HepG2 (cell line): ENCODE measurements at regions not wholly inside any gene's neighbourhood (a gene's known extent, or its start where the extent isn't known, plus 50 kb on each side); places are given as distances from the start of the nearest gene placed in this dataset.

Experiments
- ATAC-seq: fragments of 200-7000 bp; cut with Tn5 transposase; 3 replicates; pipeline ENCODE4 v1.9.1; 2020; ENCODE audit warnings: mild to moderate bottlenecking, moderate library complexity
- BruUV-seq: library from RNA; stranded (reverse); fragments of 400-500 nt; replicated peaks from 2 replicates; lab custom pipeline; 2021; lab: Mats Ljungman, UMichigan
- CTCF ChIA-PET: fragments of 300-600 bp; formaldehyde crosslinking; extraction: SDS; loops from one replicate; lab custom pipeline; 2021; ENCODE audit warnings: low total read pairs, inconsistent platforms, low intra/inter-chr PET ratio; lab: Yijun Ruan, JAX
- POLR2A ChIA-PET: fragments of 350-600 bp; sonication (Branson Sonifier 250); formaldehyde crosslinking; loops from one replicate; lab custom pipeline; 2020; ENCODE audit warnings: antibody characterized with exemption, inconsistent platforms; lab: Yijun Ruan, JAX
- DNase-seq: peaks from one replicate; pipeline ENCODE4 v3.0.0-alpha.2; 2015; ENCODE audit warnings: low spot score
- FAIRE-seq: peaks from 3 replicates; lab custom pipeline; 2011; peaks lifted over from hg19 to GRCh38; lab: Jason Lieb, UNC
- H2AFZ ChIP-seq: one replicate; pipeline ENCODE4 v1.6.1; 2011; ENCODE audit warnings: low read length, inconsistent platforms
- H3K27ac ChIP-seq: fragments of 300-600 bp; 3 replicates; pipeline ENCODE4 v1.8.0; 2011; ENCODE audit warnings: mixed run types, mild to moderate bottlenecking, mixed read lengths, low read length, inconsistent platforms; ENCODE audit not compliant: insufficient read depth; ENCODE audit errors: extremely low read length
- H3K27me3 ChIP-seq, 2 experiments: fragments of 200-600 bp in 1 of 2; 2 replicates in 1 of 2; 3 replicates in 1 of 2; pipeline versions ENCODE4 v1.6.0 to v1.8.0; 2011; ENCODE audit warnings: low read length in 2 of 2, mild to moderate bottlenecking in 2 of 2, moderate library complexity in 2 of 2, inconsistent platforms in 1 of 2; ENCODE audit not compliant: insufficient read depth in 2 of 2, control insufficient read depth in 1 of 2
- H3K36me3 ChIP-seq, 2 experiments: fragments of 200-600 bp in 1 of 2; replicated peaks in 1 of 2; 2 replicates in 1 of 2; 3 replicates in 1 of 2; pipeline versions ENCODE4 v1.5.1 to v1.8.0; 2011; ENCODE audit warnings: low read length in 2 of 2, inconsistent platforms in 1 of 2; ENCODE audit not compliant: insufficient read depth in 2 of 2, control insufficient read depth in 1 of 2
- H3K4me1 ChIP-seq: 2 replicates; pipeline ENCODE4 v1.5.1; 2012; ENCODE audit warnings: low read length, inconsistent platforms; ENCODE audit not compliant: insufficient read depth
- H3K4me2 ChIP-seq: 2 replicates; pipeline ENCODE4 v1.6.0; 2011; ENCODE audit warnings: low read depth, low read length, inconsistent platforms
- H3K4me3 ChIP-seq, 3 experiments: fragments of 200-600 bp in 1 of 3; sonication (generic), shearing (Covaris generic) in 1 of 3; replicated peaks in 1 of 3; 2 replicates each; pipeline ENCODE4 v1.5.1; 2011 to 2016; ENCODE audit warnings: low read length in 3 of 3, inconsistent platforms in 2 of 3, low read depth in 2 of 3, mild to moderate bottlenecking in 2 of 3, control low read depth in 1 of 3, mixed read lengths in 1 of 3; ENCODE audit not compliant: insufficient read depth in 1 of 3
- H3K79me2 ChIP-seq: one replicate; pipeline ENCODE4 v1.6.1; 2011; ENCODE audit warnings: low read length, inconsistent platforms; ENCODE audit not compliant: insufficient read depth
- H3K9ac ChIP-seq: 2 replicates; pipeline ENCODE4 v1.6.0; 2011; ENCODE audit warnings: mild to moderate bottlenecking, low read depth, low read length, inconsistent platforms; ENCODE audit not compliant: insufficient read depth
- H3K9me3 ChIP-seq: 2 replicates; pipeline ENCODE4 v1.5.1; 2012; ENCODE audit warnings: mild to moderate bottlenecking, low read length
- H4K20me1 ChIP-seq: 2 replicates; pipeline ENCODE4 v1.6.0; 2011; ENCODE audit warnings: inconsistent platforms, mild to moderate bottlenecking, low read length, moderate library complexity; ENCODE audit not compliant: insufficient read depth
- KLF11 ChIP-seq: IDR thresholded peaks from 2 replicates; pipeline ENCODE4 v1.6.1; 2016; ENCODE audit warnings: missing compliant biosample characterization
- RAD21 ChIP-seq: fragments of 450-650 bp; formaldehyde crosslinking; IDR thresholded peaks from 2 replicates; pipeline ENCODE4 v1.5.0; 2020; ENCODE audit warnings: mild to moderate bottlenecking
- SCMH1 ChIP-seq: sonication (generic); formaldehyde crosslinking; IDR thresholded peaks from 2 replicates; pipeline ENCODE4 v1.9.0; 2021; ENCODE audit warnings: missing genetic modification reagents, mild to moderate bottlenecking, borderline replicate concordance
- ZNF318 ChIP-seq: sonication (generic); formaldehyde crosslinking; IDR thresholded peaks from 2 replicates; pipeline ENCODE4 v1.4.0; 2020; ENCODE audit warnings: mild to moderate bottlenecking, missing genetic modification reagents
- ZNF558 ChIP-seq: sonication (generic); formaldehyde crosslinking; IDR thresholded peaks from 2 replicates; pipeline ENCODE4 v1.9.0; 2022; ENCODE audit warnings: mild to moderate bottlenecking, missing genetic modification reagents, borderline replicate concordance
- ZNF577 ChIP-seq: sonication (generic); formaldehyde crosslinking; IDR thresholded peaks from 2 replicates; pipeline ENCODE4 v1.4.0; 2020; ENCODE audit warnings: mild to moderate bottlenecking, low read depth, missing genetic modification reagents, borderline replicate concordance
- WGBS: methylation state at CpG from one replicate; pipeline ENCODE4 v1.1.6; 2017; ENCODE audit warnings: low lambda C conversion rate; 5-methylcytosine and 5-hydroxymethylcytosine counted together
- in situ Hi-C: cut with HindIII; loops from 2 replicates; pipeline ENCODE4 v1.10.0; 2017; ENCODE audit warnings: low pct_unique_long_range_greater_than_20kb; ENCODE audit not compliant: extremely low pct_ligation_motif_present
- intact Hi-C: fragments of 100-400 bp; cut with micrococcal nuclease; formaldehyde crosslinking; loops from one replicate; pipeline ENCODE4 v1.10.0; 2022; ENCODE audit not compliant: unreplicated experiment
- TF ChIP-seq, protein P1 (sequence below): sonication (generic); formaldehyde crosslinking; IDR thresholded peaks from 2 replicates; pipeline ENCODE4 v1.8.0; 2022; ENCODE audit warnings: mild to moderate bottlenecking, missing genetic modification reagents, moderate library complexity
- TF ChIP-seq, protein P2 (sequence below): sonication (generic); formaldehyde crosslinking; IDR thresholded peaks from 2 replicates; pipeline ENCODE4 v1.5.1; 2020; ENCODE audit warnings: mild to moderate bottlenecking, missing genetic modification reagents, borderline replicate concordance

GRCh38 chrX:39487166-39487968 is 610.4 kb downstream of the BCOR start:
- POLR2A ChIA-PET: no interaction called here
- no peak for FAIRE-seq
- ATAC-seq: no peak
- H3K36me3 ChIP-seq: no peaks in the 10 kb centered on the region
- no peak overlapping the region for H3K4me3 ChIP-seq
- CTCF ChIA-PET: no interaction called here
- no peak for TF ChIP-seq RAD21
- TF ChIP-seq, protein P1, sequence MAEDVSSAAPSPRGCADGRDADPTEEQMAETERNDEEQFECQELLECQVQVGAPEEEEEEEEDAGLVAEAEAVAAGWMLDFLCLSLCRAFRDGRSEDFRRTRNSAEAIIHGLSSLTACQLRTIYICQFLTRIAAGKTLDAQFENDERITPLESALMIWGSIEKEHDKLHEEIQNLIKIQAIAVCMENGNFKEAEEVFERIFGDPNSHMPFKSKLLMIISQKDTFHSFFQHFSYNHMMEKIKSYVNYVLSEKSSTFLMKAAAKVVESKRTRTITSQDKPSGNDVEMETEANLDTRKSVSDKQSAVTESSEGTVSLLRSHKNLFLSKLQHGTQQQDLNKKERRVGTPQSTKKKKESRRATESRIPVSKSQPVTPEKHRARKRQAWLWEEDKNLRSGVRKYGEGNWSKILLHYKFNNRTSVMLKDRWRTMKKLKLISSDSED (CRISPR knock-in tag): no peak
- no peak for TF ChIP-seq ZNF318 (CRISPR knock-in tag)
- TF ChIP-seq, protein P2, sequence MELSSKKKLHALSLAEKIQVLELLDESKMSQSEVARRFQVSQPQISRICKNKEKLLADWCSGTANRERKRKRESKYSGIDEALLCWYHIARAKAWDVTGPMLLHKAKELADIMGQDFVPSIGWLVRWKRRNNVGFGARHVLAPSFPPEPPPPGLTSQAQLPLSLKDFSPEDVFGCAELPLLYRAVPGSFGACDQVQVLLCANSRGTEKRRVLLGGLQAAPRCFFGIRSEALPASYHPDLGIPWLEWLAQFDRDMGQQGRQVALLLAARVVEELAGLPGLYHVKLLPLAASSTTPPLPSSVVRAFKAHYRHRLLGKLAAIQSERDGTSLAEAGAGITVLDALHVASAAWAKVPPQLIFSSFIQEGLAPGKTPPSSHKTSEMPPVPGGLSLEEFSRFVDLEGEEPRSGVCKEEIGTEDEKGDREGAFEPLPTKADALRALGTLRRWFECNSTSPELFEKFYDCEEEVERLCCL (CRISPR knock-in tag): no peak
- TF ChIP-seq SCMH1 (CRISPR knock-in tag): no peak
- no peak for TF ChIP-seq ZNF577
- TF ChIP-seq KLF11 (CRISPR knock-in tag): no peak
- TF ChIP-seq ZNF558 (CRISPR knock-in tag): no peak
- no peaks in the 10 kb centered on the region for H3K79me2 ChIP-seq
- no peaks in the 10 kb centered on the region for H3K4me1 ChIP-seq
- no peaks in the 10 kb centered on the region for H3K9me3 ChIP-seq
- H3K27me3 ChIP-seq: no peaks in the 10 kb centered on the region
- H4K20me1 ChIP-seq: no peaks in the 10 kb centered on the region
- intact Hi-C loops: no loop called here
- H2AFZ ChIP-seq: no peak overlapping the region
- in situ Hi-C loops: no loop called here
- no peak overlapping the region for H3K27ac ChIP-seq
- H3K4me2 ChIP-seq: no peak overlapping the region
- 37% methylated on average over 8 of the region's 8 CpGs for WGBS
- no peak for DNase-seq
- no peak overlapping the region for H3K9ac ChIP-seq
- no TSS peak for BruUV-seq
